OCI-LY3 (cell line): ENCODE measurements at regions not wholly inside any gene's neighbourhood (a gene's known extent, or its start where the extent isn't known, plus 50 kb on each side); places are given as distances from the start of the nearest gene placed in this dataset.

Experiments
- H2AFZ ChIP-seq: fragments of 200-600, 300-600 bp; shearing (Covaris generic); 2 replicates; pipeline ENCODE4 v1.6.0; 2014; ENCODE audit warnings: antibody characterized with exemption, low read depth, low read length
- H3K27ac ChIP-seq: fragments of 200-600, 300-600 bp; sonication (generic); 2 replicates; pipeline ENCODE4 v1.5.1; 2014; ENCODE audit warnings: mild to moderate bottlenecking, low read length, moderate library complexity, mixed read lengths
- H3K27me3 ChIP-seq: fragments of 200-600, 300-600 bp; sonication (generic); 2 replicates; pipeline ENCODE4 v1.6.1; 2014; ENCODE audit warnings: low read depth, low read length, mixed read lengths
- H3K36me3 ChIP-seq: fragments of 200-600, 300-600 bp; sonication (generic); replicated peaks from 2 replicates; pipeline ENCODE3; 2014; ENCODE audit warnings: low read depth, low read length, mixed read lengths
- H3K4me1 ChIP-seq: fragments of 300-600, 200-600 bp; sonication (generic); 2 replicates; pipeline ENCODE4 v1.6.1; 2014; ENCODE audit warnings: low read length, mixed read lengths
- H3K4me2 ChIP-seq: fragments of 200-600, 300-600 bp; sonication (generic); 2 replicates; pipeline ENCODE4 v1.6.1; 2014; ENCODE audit warnings: low read length, mixed read lengths
- H3K4me3 ChIP-seq: fragments of 300-600, 200-600 bp; sonication (generic); 2 replicates; pipeline ENCODE4 v1.5.1; 2014; ENCODE audit warnings: antibody characterized with exemption, mild to moderate bottlenecking, low read length, moderate library complexity
- H3K79me2 ChIP-seq: fragments of 300-600, 200-600 bp; shearing (Covaris generic); 2 replicates; pipeline ENCODE4 v1.6.1; 2014; ENCODE audit warnings: mild to moderate bottlenecking, low read length, mixed read lengths
- H3K9ac ChIP-seq: fragments of 300-600, 200-600 bp; shearing (Covaris generic); 2 replicates; pipeline ENCODE4 v1.6.0; 2014; ENCODE audit warnings: mild to moderate bottlenecking, low read length, moderate library complexity
- H3K9me3 ChIP-seq: fragments of 200-600, 300-600 bp; shearing (Covaris generic); 2 replicates; pipeline ENCODE4 v1.6.1; 2014; ENCODE audit warnings: low read length, mixed read lengths; ENCODE audit not compliant: insufficient read depth
- H4K20me1 ChIP-seq: fragments of 200-600, 300-600 bp; sonication (generic); 2 replicates; pipeline ENCODE4 v1.6.1; 2016; ENCODE audit warnings: low read length, mixed read lengths; ENCODE audit not compliant: insufficient read depth
- CTCF ChIP-seq: fragments of 200-600, 300-600 bp; sonication (generic); IDR thresholded peaks from 2 replicates; pipeline ENCODE4 v1.5.1; 2014; ENCODE audit warnings: antibody characterized with exemption, low read length, low read depth
- EZH2phosphoT487 ChIP-seq: fragments of 200-600 bp; shearing (Covaris generic); IDR thresholded peaks from 2 replicates; pipeline ENCODE4 v1.6.1; 2018; ENCODE audit warnings: antibody characterized with exemption, mixed run types, low read depth

GRCh38 chrX:37943554-37944344, 62.6 kb upstream of the SYTL5 start:
- no peak overlapping the region for H3K4me2 ChIP-seq
- H3K79me2 ChIP-seq, result no peaks in the 10 kb centered on the region
- no peak overlapping the region for H3K27ac ChIP-seq
- H3K9me3 ChIP-seq, result no peaks in the 10 kb centered on the region
- no peaks in the 10 kb centered on the region for H3K4me1 ChIP-seq
- H3K4me3 ChIP-seq, result no peak overlapping the region
- no peak overlapping the region for H2AFZ ChIP-seq
- H3K36me3 ChIP-seq, result no peaks in the 10 kb centered on the region
- H3K27me3 ChIP-seq, result no peaks in the 10 kb centered on the region
- TF ChIP-seq EZH2phosphoT487 (no peak), CTCF (no peak)
- H4K20me1 ChIP-seq, result no peaks in the 10 kb centered on the region
- no peak overlapping the region for H3K9ac ChIP-seq

GRCh38 chrX:37946197-37946596, 60.2 kb upstream of the SYTL5 start:
- Histone ChIP-seq H3K27ac (no peak overlapping the region), H3K4me3 (no peak overlapping the region), H3K4me1 (no peaks in the 10 kb centered on the region), H3K9ac (no peak overlapping the region), H3K4me2 (no peak overlapping the region), H2AFZ (no peak overlapping the region), H3K9me3 (no peaks in the 10 kb centered on the region), H3K27me3 (no peaks in the 10 kb centered on the region), H3K79me2 (no peaks in the 10 kb centered on the region), H4K20me1 (no peaks in the 10 kb centered on the region), H3K36me3 (no peaks in the 10 kb centered on the region)
- no peak for TF ChIP-seq CTCF
- TF ChIP-seq EZH2phosphoT487, result no peak

- no peaks in the 10 kb centered on the region for H3K9me3 ChIP-seq
- no peak for TF ChIP-seq CTCF
- no peak for TF ChIP-seq EZH2phosphoT487
- H3K36me3 ChIP-seq, result no peaks in the 10 kb centered on the region
- no peak overlapping the region for H3K27ac ChIP-seq
- no peaks in the 10 kb centered on the region for H3K27me3 ChIP-seq
- no peak overlapping the region for H3K4me2 ChIP-seq
- H3K4me3 ChIP-seq, result no peak overlapping the region
- no peak overlapping the region for H2AFZ ChIP-seq
- H3K4me1 ChIP-seq, result peaks cover 3% of the 10 kb centered on the region; the same call in 1 of the 2 replicates
- no peaks in the 10 kb centered on the region for H4K20me1 ChIP-seq
- no peaks in the 10 kb centered on the region for H3K79me2 ChIP-seq
- no peak overlapping the region for H3K9ac ChIP-seq
These were observed 51.1 kb upstream of the SYTL5 start for GRCh38 chrX:37955273-37955672.

- H3K79me2 ChIP-seq, result no peaks in the 10 kb centered on the region
- no peak overlapping the region for H3K4me3 ChIP-seq
- H4K20me1 ChIP-seq, result no peaks in the 10 kb centered on the region
- no peak overlapping the region for H3K4me2 ChIP-seq
- no peak overlapping the region for H2AFZ ChIP-seq
- H3K27me3 ChIP-seq, result no peaks in the 10 kb centered on the region
- H3K36me3 ChIP-seq, result no peaks in the 10 kb centered on the region
- TF ChIP-seq CTCF (no peak), EZH2phosphoT487 (no peak)
- no peak overlapping the region for H3K9ac ChIP-seq
- H3K27ac ChIP-seq, result no peak overlapping the region
- H3K9me3 ChIP-seq, result no peaks in the 10 kb centered on the region
- H3K4me1 ChIP-seq, result peaks cover 3% of the 10 kb centered on the region; the same call in 1 of the 2 replicates
These were observed 50.1 kb upstream of the SYTL5 start for GRCh38 chrX:37956223-37956622.
